H9 (cell line): ENCODE measurements at regions not wholly inside any gene's neighbourhood (a gene's known extent, or its start where the extent isn't known, plus 50 kb on each side); places are given as distances from the start of the nearest gene placed in this dataset.

Experiments
- DNase-seq: peaks from one replicate; pipeline ENCODE4 v3.0.0-alpha.2; 2017
- H2AFZ ChIP-seq: one replicate; pipeline ENCODE4 v1.6.1; 2013; ENCODE audit warnings: mild to moderate bottlenecking, low read length, control low read depth, moderate library complexity
- H2AK5ac ChIP-seq: 2 replicates; pipeline ENCODE4 v1.6.1; 2013; ENCODE audit warnings: low read length, control low read depth, mixed read lengths; ENCODE audit not compliant: insufficient read length
- H2BK120ac ChIP-seq: one replicate; pipeline ENCODE4 v1.6.1; 2013; ENCODE audit warnings: low read depth, mild to moderate bottlenecking, low read length, control low read depth, inconsistent platforms; ENCODE audit not compliant: poor library complexity, severe bottlenecking
- H2BK12ac ChIP-seq: 2 replicates; pipeline ENCODE4 v1.6.1; 2013; ENCODE audit warnings: low read length, control low read depth, mixed read lengths, low read depth; ENCODE audit not compliant: insufficient read length
- H2BK15ac ChIP-seq: 2 replicates; pipeline ENCODE4 v1.6.1; 2013; ENCODE audit warnings: low read depth, low read length, control low read depth
- H2BK20ac ChIP-seq: one replicate; pipeline ENCODE4 v1.6.1; 2013; ENCODE audit warnings: low read depth, mild to moderate bottlenecking, low read length, control low read depth, inconsistent platforms; ENCODE audit not compliant: poor library complexity, severe bottlenecking
- H2BK5ac ChIP-seq: 2 replicates; pipeline ENCODE4 v1.6.1; 2013; ENCODE audit warnings: low read length, control low read depth, mixed read lengths; ENCODE audit not compliant: insufficient read length
- H3K14ac ChIP-seq: 2 replicates; pipeline ENCODE4 v1.6.1; 2013; ENCODE audit warnings: low read length, control low read depth; ENCODE audit not compliant: insufficient read depth
- H3K18ac ChIP-seq: 2 replicates; pipeline ENCODE4 v1.6.1; 2013; ENCODE audit warnings: low read depth, mild to moderate bottlenecking, mixed read lengths, low read length, control low read depth; ENCODE audit not compliant: insufficient read length
- H3K23ac ChIP-seq: 2 replicates; pipeline ENCODE4 v1.6.1; 2013; ENCODE audit warnings: low read length, control low read depth, mixed read lengths, low read depth; ENCODE audit not compliant: insufficient read length
- H3K23me2 ChIP-seq: 2 replicates; pipeline ENCODE4 v1.6.1; 2013; ENCODE audit warnings: low read depth, mild to moderate bottlenecking, mixed read lengths, low read length, control low read depth; ENCODE audit not compliant: insufficient read length, poor library complexity, severe bottlenecking
- H3K27ac ChIP-seq: 2 replicates; pipeline ENCODE4 v1.5.1; 2013; ENCODE audit warnings: low read length, control low read depth, mixed read lengths, low read depth; ENCODE audit not compliant: insufficient read length
- H3K27me3 ChIP-seq: 2 replicates; pipeline ENCODE4 v1.6.1; 2013; ENCODE audit warnings: low read length, control low read depth, inconsistent platforms; ENCODE audit not compliant: insufficient read depth
- H3K4ac ChIP-seq: 2 replicates; pipeline ENCODE4 v1.6.1; 2013; ENCODE audit warnings: low read depth, mild to moderate bottlenecking, control low read depth, inconsistent platforms, low read length, moderate library complexity
- H3K4me1 ChIP-seq: 2 replicates; pipeline ENCODE4 v1.6.1; 2013; ENCODE audit warnings: low read length, control low read depth, inconsistent platforms; ENCODE audit not compliant: insufficient read depth
- H3K4me2 ChIP-seq: 2 replicates; pipeline ENCODE4 v1.6.1; 2013; ENCODE audit warnings: low read length, control low read depth, mixed read lengths; ENCODE audit not compliant: insufficient read length, insufficient read depth
- H3K56ac ChIP-seq: 2 replicates; pipeline ENCODE4 v1.6.1; 2013; ENCODE audit warnings: low read depth, mild to moderate bottlenecking, mixed read lengths, low read length, control low read depth; ENCODE audit not compliant: insufficient read length
- H3K79me1 ChIP-seq: 2 replicates; pipeline ENCODE4 v1.6.1; 2013; ENCODE audit warnings: low read depth, mild to moderate bottlenecking, moderate library complexity, low read length, control low read depth, inconsistent platforms; ENCODE audit not compliant: insufficient read depth, poor library complexity, severe bottlenecking
- H3K79me2 ChIP-seq: 2 replicates; pipeline ENCODE4 v1.6.1; 2013; ENCODE audit warnings: low read length, control low read depth, inconsistent platforms; ENCODE audit not compliant: insufficient read depth
- H3K9ac ChIP-seq: 2 replicates; pipeline ENCODE4 v1.6.1; 2013; ENCODE audit warnings: low read length, control low read depth, mixed read lengths; ENCODE audit not compliant: insufficient read length; ENCODE audit errors: extremely low read depth
- H3K9me3 ChIP-seq: one replicate; pipeline ENCODE4 v1.6.1; 2013; ENCODE audit warnings: low read depth, low read length, inconsistent platforms; ENCODE audit not compliant: control insufficient read depth
- H3T11ph ChIP-seq: one replicate; pipeline ENCODE4 v1.6.1; 2013; ENCODE audit warnings: mild to moderate bottlenecking, low read length, control low read depth, inconsistent platforms
- H4K20me1 ChIP-seq: one replicate; pipeline ENCODE4 v1.6.1; 2013; ENCODE audit not compliant: control insufficient read depth, insufficient read length, insufficient read depth
- H4K5ac ChIP-seq: 2 replicates; pipeline ENCODE4 v1.6.1; 2013; ENCODE audit warnings: low read depth, mild to moderate bottlenecking, mixed read lengths, low read length, control low read depth; ENCODE audit not compliant: insufficient read length
- H4K8ac ChIP-seq: replicated peaks from 2 replicates; pipeline ENCODE4 v1.6.1; 2013; ENCODE audit warnings: low read length, control low read depth, mixed read lengths, low read depth; ENCODE audit not compliant: insufficient read length
- H4K91ac ChIP-seq: 2 replicates; pipeline ENCODE4 v1.6.1; 2013; ENCODE audit warnings: low read depth, mild to moderate bottlenecking, moderate library complexity, mixed read lengths, low read length, control low read depth; ENCODE audit not compliant: insufficient read length
- H3K27ac Mint-ChIP-seq, 3 experiments: 2 replicates in 2 of 3; 3 replicates in 1 of 3; pipeline ENCODE4 v1.8.0; 2020 to 2021; ENCODE audit warnings: mixed read lengths in 3 of 3, mild to moderate bottlenecking in 1 of 3, moderate library complexity in 1 of 3
- H3K27me3 Mint-ChIP-seq: 2 replicates; pipeline ENCODE4 v1.8.0; 2021; ENCODE audit warnings: low read depth, mild to moderate bottlenecking, moderate library complexity, mixed read lengths
- H3K36me3 Mint-ChIP-seq, 3 experiments: 2 replicates in 2 of 3; 3 replicates in 1 of 3; pipeline ENCODE4 v1.8.0; 2020 to 2021; ENCODE audit warnings: low read depth in 3 of 3, mixed read lengths in 3 of 3; ENCODE audit not compliant: insufficient read depth in 1 of 3
- H3K4me1 Mint-ChIP-seq, 2 experiments: 2 replicates each; pipeline ENCODE4 v1.8.0; 2020; ENCODE audit warnings: mixed read lengths in 2 of 2
- H3K4me3 Mint-ChIP-seq, 2 experiments: 2 replicates in 1 of 2; 3 replicates in 1 of 2; pipeline ENCODE4 v1.8.0; 2020 to 2021; ENCODE audit warnings: mild to moderate bottlenecking in 2 of 2, mixed read lengths in 2 of 2, moderate library complexity in 1 of 2
- H3K9me3 Mint-ChIP-seq, 2 experiments: 2 replicates in 1 of 2; 3 replicates in 1 of 2; pipeline ENCODE4 v1.8.0; 2020; ENCODE audit warnings: mild to moderate bottlenecking in 2 of 2, mixed read lengths in 2 of 2, moderate library complexity in 1 of 2
- TF ChIP-seq, protein P1 (sequence below): fragments of 200-600 bp; sonication (generic); conservative IDR thresholded peaks from 3 replicates; pipeline ENCODE4 v1.8.0; 2021; ENCODE audit warnings: antibody characterized with exemption, mild to moderate bottlenecking

DNA sequence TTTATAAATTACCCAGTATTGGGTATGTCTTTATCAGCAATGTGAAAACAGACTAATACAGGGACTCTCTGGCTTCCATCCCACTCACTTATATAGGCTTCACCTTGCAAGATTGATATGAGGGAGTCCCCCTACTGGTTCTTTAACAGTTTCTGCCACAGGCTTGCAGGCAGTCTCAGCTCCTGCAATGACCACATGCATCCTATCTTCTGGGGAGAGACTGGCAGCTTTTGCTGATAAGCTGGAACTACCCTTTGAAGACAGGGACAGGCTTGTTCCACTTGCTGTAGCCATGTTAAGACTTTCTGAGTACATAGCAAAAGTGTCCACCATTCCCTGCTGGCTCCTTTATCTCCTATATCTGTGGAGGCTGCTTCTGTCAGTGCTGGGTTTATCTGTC is 531.7 kb upstream of the FLRT2 start:
- Histone ChIP-seq H2AFZ (no peak overlapping the region), H2BK12ac (no peak overlapping the region), H3K9ac (no peak overlapping the region), H3K79me1 (no peaks in the 10 kb centered on the region), H3K14ac (no peak overlapping the region), H2BK5ac (no peak overlapping the region), H3T11ph (no peak overlapping the region), H3K4ac (no peak overlapping the region), H3K27ac (no peak overlapping the region), H3K56ac (no peak overlapping the region), H3K4me1 (no peaks in the 10 kb centered on the region), H3K23ac (no peak overlapping the region), H3K9me3 (no peaks in the 10 kb centered on the region), H3K79me2 (no peaks in the 10 kb centered on the region), H4K20me1 (no peaks in the 10 kb centered on the region), H3K4me2 (no peak overlapping the region), H2BK15ac (no peak overlapping the region), H4K5ac (no peak overlapping the region), H3K23me2 (no peaks in the 10 kb centered on the region), H4K91ac (no peak overlapping the region), H3K27me3 (no peaks in the 10 kb centered on the region), H2AK5ac (no peak overlapping the region), H2BK20ac (no peak overlapping the region), H3K18ac (no peak overlapping the region), H2BK120ac (no peak overlapping the region), H4K8ac (no peak overlapping the region)
- H3K4me1 Mint-ChIP-seq = no peaks in the 10 kb centered on the region
- H3K27me3 Mint-ChIP-seq = no peaks in the 10 kb centered on the region
- no peaks in the 10 kb centered on the region; a peak in 1 of 7 replicates for H3K36me3 Mint-ChIP-seq
- TF ChIP-seq, protein P1, sequence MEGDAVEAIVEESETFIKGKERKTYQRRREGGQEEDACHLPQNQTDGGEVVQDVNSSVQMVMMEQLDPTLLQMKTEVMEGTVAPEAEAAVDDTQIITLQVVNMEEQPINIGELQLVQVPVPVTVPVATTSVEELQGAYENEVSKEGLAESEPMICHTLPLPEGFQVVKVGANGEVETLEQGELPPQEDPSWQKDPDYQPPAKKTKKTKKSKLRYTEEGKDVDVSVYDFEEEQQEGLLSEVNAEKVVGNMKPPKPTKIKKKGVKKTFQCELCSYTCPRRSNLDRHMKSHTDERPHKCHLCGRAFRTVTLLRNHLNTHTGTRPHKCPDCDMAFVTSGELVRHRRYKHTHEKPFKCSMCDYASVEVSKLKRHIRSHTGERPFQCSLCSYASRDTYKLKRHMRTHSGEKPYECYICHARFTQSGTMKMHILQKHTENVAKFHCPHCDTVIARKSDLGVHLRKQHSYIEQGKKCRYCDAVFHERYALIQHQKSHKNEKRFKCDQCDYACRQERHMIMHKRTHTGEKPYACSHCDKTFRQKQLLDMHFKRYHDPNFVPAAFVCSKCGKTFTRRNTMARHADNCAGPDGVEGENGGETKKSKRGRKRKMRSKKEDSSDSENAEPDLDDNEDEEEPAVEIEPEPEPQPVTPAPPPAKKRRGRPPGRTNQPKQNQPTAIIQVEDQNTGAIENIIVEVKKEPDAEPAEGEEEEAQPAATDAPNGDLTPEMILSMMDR = no peak
- DNase-seq = no peak
- no peak overlapping the region for H3K4me3 Mint-ChIP-seq
- no peaks in the 10 kb centered on the region for H3K9me3 Mint-ChIP-seq
- H3K27ac Mint-ChIP-seq = no peak overlapping the region
